Progenitor cell of endocrine pancreas (in vitro differentiated cells): ENCODE measurements at regions not wholly inside any gene's neighbourhood (a gene's known extent, or its start where the extent isn't known, plus 50 kb on each side); places are given as distances from the start of the nearest gene placed in this dataset.

Experiments used
- DNase-seq: peaks from one replicate; pipeline ENCODE4 v3.0.0; 2021; ENCODE audit warnings: low spot score; ENCODE audit not compliant: unreplicated experiment
- H3K27ac Mint-ChIP-seq: 2 replicates; pipeline ENCODE4 v1.8.0; 2021; ENCODE audit warnings: mild to moderate bottlenecking, moderate library complexity, mixed read lengths
- H3K27me3 Mint-ChIP-seq: 2 replicates; pipeline ENCODE4 v1.8.0; 2021; ENCODE audit warnings: mixed read lengths
- H3K36me3 Mint-ChIP-seq: 2 replicates; pipeline ENCODE4 v1.8.0; 2022; ENCODE audit warnings: mixed read lengths; ENCODE audit not compliant: insufficient read depth
- H3K4me1 Mint-ChIP-seq: 2 replicates; pipeline ENCODE4 v1.8.0; 2021; ENCODE audit warnings: low read depth, mixed read lengths
- H3K4me3 Mint-ChIP-seq: 2 replicates; pipeline ENCODE4 v1.8.0; 2021; ENCODE audit warnings: low read depth, mild to moderate bottlenecking, moderate library complexity, mixed read lengths
- H3K9me3 Mint-ChIP-seq: 2 replicates; pipeline ENCODE4 v1.8.0; 2021; ENCODE audit warnings: low read depth, mixed read lengths
- CTCF ChIP-seq: fragments of 200-600 bp; sonication (generic); IDR thresholded peaks from one replicate; pipeline ENCODE4 v1.5.0; 2021; ENCODE audit warnings: antibody characterized with exemption, mild to moderate bottlenecking; ENCODE audit not compliant: unreplicated experiment

- H3K4me1 Mint-ChIP-seq: no peaks in the 10 kb centered on the region
- no peak for TF ChIP-seq CTCF
- peaks cover 4% of the 10 kb centered on the region for H3K9me3 Mint-ChIP-seq
- DNase-seq: no peak
- no peaks in the 10 kb centered on the region for H3K36me3 Mint-ChIP-seq
- no peak overlapping the region for H3K4me3 Mint-ChIP-seq
- no peak overlapping the region for H3K27ac Mint-ChIP-seq
- H3K27me3 Mint-ChIP-seq: peaks cover 2% of the 10 kb centered on the region
Observed at GRCh38 chr9:79325501-79325900, 246.3 kb upstream of the TLE4 start.

- no peak for TF ChIP-seq CTCF
- H3K27me3 Mint-ChIP-seq: peaks cover 5% of the 10 kb centered on the region
- no peaks in the 10 kb centered on the region for H3K9me3 Mint-ChIP-seq
Observed at GRCh38 chr9:79329861-79330260, 241.9 kb upstream of the TLE4 start.

GRCh38 chr9:79334001-79334400, 237.8 kb upstream of the TLE4 start:
- no peaks in the 10 kb centered on the region for H3K36me3 Mint-ChIP-seq
- H3K27ac Mint-ChIP-seq: no peak overlapping the region

More at GRCh38 chr9:79329861-79330260, 241.9 kb upstream of the TLE4 start:
- no peaks in the 10 kb centered on the region for H3K4me1 Mint-ChIP-seq
- no peak for DNase-seq
- no peak overlapping the region for H3K27ac Mint-ChIP-seq
- no peaks in the 10 kb centered on the region for H3K36me3 Mint-ChIP-seq
- H3K4me3 Mint-ChIP-seq: no peak overlapping the region

GRCh38 chr9:79334711-79335110, 237.1 kb upstream of the TLE4 start:
- Mint-ChIP-seq H3K27me3 (peaks cover 3% of the 10 kb centered on the region), H3K4me1 (no peaks in the 10 kb centered on the region), H3K27ac (no peak overlapping the region), H3K4me3 (no peak overlapping the region), H3K36me3 (no peaks in the 10 kb centered on the region), H3K9me3 (peaks cover 13% of the 10 kb centered on the region)
- DNase-seq: no peak
- no peak for TF ChIP-seq CTCF

More at GRCh38 chr9:79334001-79334400, 237.8 kb upstream of the TLE4 start:
- no peak for TF ChIP-seq CTCF
- Mint-ChIP-seq H3K4me1 (no peaks in the 10 kb centered on the region), H3K27me3 (peaks cover 3% of the 10 kb centered on the region), H3K9me3 (peaks cover 13% of the 10 kb centered on the region), H3K4me3 (no peak overlapping the region)
- DNase-seq: no peak

- DNase-seq: no peak
- Mint-ChIP-seq H3K36me3 (no peaks in the 10 kb centered on the region), H3K4me3 (no peak overlapping the region), H3K27me3 (peaks cover 8% of the 10 kb centered on the region), H3K27ac (no peak overlapping the region), H3K9me3 (peaks cover 13% of the 10 kb centered on the region), H3K4me1 (no peaks in the 10 kb centered on the region)
- no peak for TF ChIP-seq CTCF
Observed at GRCh38 chr9:79335987-79336386, 235.8 kb upstream of the TLE4 start.
